WTC11 (cell line): ENCODE measurements at regions not wholly inside any gene's neighbourhood (a gene's known extent, or its start where the extent isn't known, plus 50 kb on each side); places are given as distances from the start of the nearest gene placed in this dataset.

Source experiments
- ATAC-seq: fragments of 200-7000 bp; cut with Tn5 transposase; 2 replicates; pipeline ENCODE4 v1.10.0; 2021; ENCODE audit warnings: mild to moderate bottlenecking, moderate library complexity
- CTCF ChIA-PET: fragments of 300-600 bp; sonication (Branson Sonifier 250); formaldehyde crosslinking; loops from one replicate; lab custom pipeline; 2021; ENCODE audit warnings: antibody characterized with exemption; lab: Charles Lee
- POLR2A ChIA-PET: fragments of 350-600 bp; sonication (Branson Sonifier 250); formaldehyde crosslinking; loops from one replicate; lab custom pipeline; 2021; ENCODE audit warnings: antibody characterized with exemption; lab: Charles Lee
- DNase-seq: peaks from one replicate; pipeline ENCODE4 v3.0.0; 2021; ENCODE audit warnings: low spot score
- H3K27ac Mint-ChIP-seq: 2 replicates; pipeline ENCODE4 v1.8.0; 2021; ENCODE audit warnings: mixed read lengths
- H3K27me3 Mint-ChIP-seq: 2 replicates; pipeline ENCODE4 v1.8.0; 2021; ENCODE audit warnings: low read depth, mild to moderate bottlenecking, moderate library complexity, mixed read lengths
- H3K36me3 Mint-ChIP-seq: 2 replicates; pipeline ENCODE4 v1.8.0; 2021; ENCODE audit warnings: mixed read lengths
- H3K4me1 Mint-ChIP-seq: 2 replicates; pipeline ENCODE4 v1.8.0; 2022; ENCODE audit warnings: mixed read lengths
- H3K4me3 Mint-ChIP-seq: 2 replicates; pipeline ENCODE4 v1.8.0; 2021; ENCODE audit warnings: mild to moderate bottlenecking, moderate library complexity, mixed read lengths
- H3K9me3 Mint-ChIP-seq: 2 replicates; pipeline ENCODE4 v1.8.0; 2021; ENCODE audit warnings: mixed read lengths
- AR ChIP-seq: fragments of 250-450 bp; sonication (Bioruptor Pico); IDR thresholded peaks from 2 replicates; pipeline ENCODE4 v1.9.0; 2021; ENCODE audit warnings: mild to moderate bottlenecking
- ATF2 ChIP-seq: sonication (generic); formaldehyde crosslinking; IDR thresholded peaks from 2 replicates; pipeline ENCODE4 v1.8.1; 2022; ENCODE audit warnings: low read depth, missing genetic modification reagents, borderline replicate concordance
- CREB1 ChIP-seq: sonication (generic); formaldehyde crosslinking; IDR thresholded peaks from 2 replicates; pipeline ENCODE4 v1.8.0; 2023; ENCODE audit warnings: mild to moderate bottlenecking, missing genetic modification reagents
- EMX1 ChIP-seq: fragments of 250-450 bp; sonication (Bioruptor Pico); IDR thresholded peaks from 2 replicates; pipeline ENCODE4 v1.8.0; 2021; ENCODE audit warnings: mild to moderate bottlenecking
- ETV6 ChIP-seq: sonication (generic); formaldehyde crosslinking; IDR thresholded peaks from 2 replicates; pipeline ENCODE4 v1.8.1; 2022; ENCODE audit warnings: mild to moderate bottlenecking, missing genetic modification reagents
- FOXP1 ChIP-seq: sonication (generic); formaldehyde crosslinking; IDR thresholded peaks from 2 replicates; pipeline ENCODE4 v1.8.0; 2022; ENCODE audit warnings: missing genetic modification reagents, mild to moderate bottlenecking, moderate library complexity, borderline replicate concordance
- GTF2I ChIP-seq: fragments of 250-450 bp; sonication (Bioruptor Pico); conservative IDR thresholded peaks from 2 replicates; pipeline ENCODE4 v1.4.0; 2021; ENCODE audit warnings: mild to moderate bottlenecking
- JAZF1 ChIP-seq: fragments of 250-450 bp; sonication (Bioruptor Pico); IDR thresholded peaks from 2 replicates; pipeline ENCODE4 v1.9.0; 2021; ENCODE audit warnings: moderate library complexity, mild to moderate bottlenecking, inconsistent platforms
- MXD4 ChIP-seq: fragments of 250-450 bp; sonication (Bioruptor Pico); IDR thresholded peaks from 2 replicates; pipeline ENCODE4 v1.8.0; 2021; ENCODE audit warnings: mild to moderate bottlenecking, moderate library complexity, borderline replicate concordance
- MYBL2 ChIP-seq: sonication (generic); formaldehyde crosslinking; IDR thresholded peaks from 2 replicates; pipeline ENCODE4 v1.8.1; 2023; ENCODE audit warnings: mild to moderate bottlenecking, moderate library complexity, missing genetic modification reagents
- NR3C1 ChIP-seq: sonication (generic); formaldehyde crosslinking; conservative IDR thresholded peaks from 2 replicates; pipeline ENCODE4 v1.8.1; 2023; ENCODE audit warnings: low read depth, mild to moderate bottlenecking, missing genetic modification reagents
- RORB ChIP-seq: fragments of 250-450 bp; sonication (Bioruptor Pico); IDR thresholded peaks from 2 replicates; pipeline ENCODE4 v1.9.0; 2021; ENCODE audit warnings: mild to moderate bottlenecking
- SMAD3 ChIP-seq: sonication (generic); formaldehyde crosslinking; IDR thresholded peaks from 2 replicates; pipeline ENCODE4 v1.8.0; 2022; ENCODE audit warnings: missing genetic modification reagents, mild to moderate bottlenecking, borderline replicate concordance
- SOX15 ChIP-seq: fragments of 250-450 bp; sonication (Bioruptor Pico); IDR thresholded peaks from 2 replicates; pipeline ENCODE4 v1.9.0; 2021; ENCODE audit warnings: mild to moderate bottlenecking
- USF1 ChIP-seq: sonication (generic); formaldehyde crosslinking; IDR thresholded peaks from 2 replicates; pipeline ENCODE4 v1.8.0; 2022; ENCODE audit warnings: mild to moderate bottlenecking, missing genetic modification reagents
- ZNF219 ChIP-seq: sonication (generic); formaldehyde crosslinking; IDR thresholded peaks from 2 replicates; pipeline ENCODE4 v1.8.0; 2023; ENCODE audit warnings: missing genetic modification reagents, mild to moderate bottlenecking, borderline replicate concordance
- ZNF512 ChIP-seq: sonication (generic); formaldehyde crosslinking; IDR thresholded peaks from 2 replicates; pipeline ENCODE4 v1.8.1; 2022; ENCODE audit warnings: missing genetic modification reagents, borderline replicate concordance
- TF ChIP-seq, protein P1 (sequence below): fragments of 250-450 bp; sonication (Bioruptor Pico); IDR thresholded peaks from 2 replicates; pipeline ENCODE4 v1.8.0; 2021; ENCODE audit warnings: mild to moderate bottlenecking

DNA sequence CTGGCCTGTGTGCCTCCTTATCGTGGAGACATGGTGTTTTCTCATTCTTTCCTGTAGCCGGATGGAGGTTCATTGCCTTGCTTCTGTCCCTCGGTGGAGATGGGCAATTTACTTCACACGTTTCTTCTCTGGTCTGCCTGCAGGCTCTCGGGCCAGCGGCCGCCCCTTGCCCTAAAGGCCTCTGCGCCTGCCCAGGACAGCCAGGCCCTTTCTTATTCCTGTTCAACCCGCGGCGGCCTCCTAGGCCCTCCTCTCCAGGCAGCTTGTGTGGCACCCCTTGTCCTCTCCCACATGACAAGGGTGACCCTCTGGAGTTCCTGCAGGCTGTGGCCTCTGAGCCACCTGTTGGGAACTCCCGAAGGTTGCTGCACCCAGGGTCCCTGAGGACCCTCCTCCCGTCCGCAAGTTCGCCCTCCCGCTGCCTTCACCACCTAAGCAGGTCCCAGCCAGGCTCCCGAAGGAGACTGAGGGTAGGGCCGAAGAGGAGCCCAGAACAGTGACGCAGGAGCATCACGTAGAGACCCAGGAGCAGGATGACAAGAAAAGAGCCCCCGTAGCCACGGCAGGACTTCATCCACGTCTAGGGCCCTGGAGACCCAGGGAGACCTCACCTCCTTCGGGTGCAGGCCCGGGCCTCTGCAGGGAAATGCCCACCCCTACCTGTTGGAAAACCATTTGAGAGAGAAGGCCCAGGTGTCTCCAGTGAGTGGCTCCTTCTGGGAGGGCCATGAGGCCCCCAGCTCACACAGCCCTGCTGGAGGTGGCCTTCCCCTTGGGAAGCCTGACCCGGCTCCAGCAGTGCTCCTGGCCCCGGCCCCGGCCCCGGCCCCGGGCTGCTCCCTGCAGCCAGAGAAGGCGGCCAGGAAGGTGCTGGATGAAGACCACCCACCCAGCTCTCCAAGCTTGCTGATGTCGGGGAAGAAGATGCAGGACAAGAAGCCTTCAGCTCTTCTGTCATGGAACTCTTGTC is 291.4 kb downstream of the TLE4 start:
- DNase-seq (no peak), ATAC-seq (no peak)
- ChIA-PET POLR2A (no interaction called here), CTCF (no interaction called here)
- Mint-ChIP-seq H3K4me1 (no peaks in the 10 kb centered on the region), H3K27me3 (no peaks in the 10 kb centered on the region; the same call in 1 of the 2 replicates), H3K27ac (no peak overlapping the region), H3K4me3 (no peak overlapping the region), H3K9me3 (peaks cover 55% of the 10 kb centered on the region), H3K36me3 (peaks cover 25% of the 10 kb centered on the region)
- TF ChIP-seq SMAD3 (no peak), ZNF219 (CRISPR knock-in tag) (no peak), SOX15 (no peak), MYBL2 (no peak), ZNF512 (CRISPR knock-in tag) (no peak), CREB1 (CRISPR knock-in tag) (no peak), AR (CRISPR knock-in tag) (no peak), USF1 (CRISPR knock-in tag) (no peak), NR3C1 (CRISPR knock-in tag) (no peak), GTF2I (CRISPR knock-in tag) (no peak), ETV6 (CRISPR knock-in tag) (no peak), RORB (CRISPR knock-in tag) (no peak), ATF2 (CRISPR knock-in tag) (no peak), MXD4 (CRISPR knock-in tag) (no peak), FOXP1 (CRISPR knock-in tag) (no peak), EMX1 (CRISPR knock-in tag) (no peak), JAZF1 (CRISPR knock-in tag) (no peak)
- TF ChIP-seq, protein P1, sequence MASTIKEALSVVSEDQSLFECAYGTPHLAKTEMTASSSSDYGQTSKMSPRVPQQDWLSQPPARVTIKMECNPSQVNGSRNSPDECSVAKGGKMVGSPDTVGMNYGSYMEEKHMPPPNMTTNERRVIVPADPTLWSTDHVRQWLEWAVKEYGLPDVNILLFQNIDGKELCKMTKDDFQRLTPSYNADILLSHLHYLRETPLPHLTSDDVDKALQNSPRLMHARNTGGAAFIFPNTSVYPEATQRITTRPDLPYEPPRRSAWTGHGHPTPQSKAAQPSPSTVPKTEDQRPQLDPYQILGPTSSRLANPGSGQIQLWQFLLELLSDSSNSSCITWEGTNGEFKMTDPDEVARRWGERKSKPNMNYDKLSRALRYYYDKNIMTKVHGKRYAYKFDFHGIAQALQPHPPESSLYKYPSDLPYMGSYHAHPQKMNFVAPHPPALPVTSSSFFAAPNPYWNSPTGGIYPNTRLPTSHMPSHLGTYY (CRISPR knock-in tag): no peak
